KBM-7 (cell line): ENCODE measurements at regions not wholly inside any gene's neighbourhood (a gene's known extent, or its start where the extent isn't known, plus 50 kb on each side); places are given as distances from the start of the nearest gene placed in this dataset.

Source experiments
- DNase-seq: peaks from one replicate; pipeline ENCODE4 v3.0.0-alpha.2; 2015
- in situ Hi-C: fragments of 300-500 bp; cut with MboI; formaldehyde crosslinking; loops from 2 replicates; pipeline ENCODE4 v1.14.3; 2020; ENCODE audit warnings: low sequenced_read_pairs, low pct_unique_long_range_greater_than_20kb, mixed read lengths

GRCh38 chr19:30890033-30890432 is 459.2 kb downstream of the TSHZ3 start:
- DNase-seq: no peak
- in situ Hi-C loops: no loop called here

- in situ Hi-C loops: no loop called here
Measured at GRCh38 chr19:30888937-30889336, 460.3 kb downstream of the TSHZ3 start.

GRCh38 chr19:30887042-30887441 is 462.2 kb downstream of the TSHZ3 start:
- in situ Hi-C loops: no loop called here

More at GRCh38 chr19:30888937-30889336, 460.3 kb downstream of the TSHZ3 start:
- DNase-seq: no peak

GRCh38 chr19:30886222-30886621 is 463.0 kb downstream of the TSHZ3 start:
- in situ Hi-C loops: no loop called here

More at GRCh38 chr19:30887042-30887441, 462.2 kb downstream of the TSHZ3 start:
- no peak for DNase-seq

GRCh38 chr19:30884146-30884812 is 465.0 kb downstream of the TSHZ3 start:
- in situ Hi-C loops: no loop called here
- no peak for DNase-seq

More at GRCh38 chr19:30886222-30886621, 463.0 kb downstream of the TSHZ3 start:
- DNase-seq: no peak

- in situ Hi-C loops: no loop called here
- DNase-seq: no peak
Measured at GRCh38 chr19:30883071-30883470, 466.2 kb downstream of the TSHZ3 start.

GRCh38 chr19:30882411-30883005 is 466.7 kb downstream of the TSHZ3 start:
- in situ Hi-C loops: no loop called here
- DNase-seq: no peak

- in situ Hi-C loops: no loop called here
- no peak for DNase-seq
Measured at GRCh38 chr19:30881930-30882329, 467.3 kb downstream of the TSHZ3 start.

- in situ Hi-C loops: no loop called here
- DNase-seq: no peak
Measured at GRCh38 chr19:30881281-30881680, 468.0 kb downstream of the TSHZ3 start.

GRCh38 chr19:30880551-30880950 is 468.7 kb downstream of the TSHZ3 start:
- DNase-seq: no peak
- in situ Hi-C loops: no loop called here

GRCh38 chr19:30880151-30880550 is 469.1 kb downstream of the TSHZ3 start:
- in situ Hi-C loops: no loop called here
- DNase-seq: no peak

- in situ Hi-C loops: no loop called here
Measured at GRCh38 chr19:30879736-30880135, 469.5 kb downstream of the TSHZ3 start.

GRCh38 chr19:30879225-30879624 is 470.0 kb downstream of the TSHZ3 start:
- in situ Hi-C loops: no loop called here

More at GRCh38 chr19:30879736-30880135, 469.5 kb downstream of the TSHZ3 start:
- no peak for DNase-seq

GRCh38 chr19:30878495-30878894 is 470.7 kb downstream of the TSHZ3 start:
- in situ Hi-C loops: no loop called here
- DNase-seq: no peak

More at GRCh38 chr19:30879225-30879624, 470.0 kb downstream of the TSHZ3 start:
- DNase-seq: no peak

GRCh38 chr19:30877661-30878113 is 471.5 kb downstream of the TSHZ3 start:
- DNase-seq: no peak
- in situ Hi-C loops: no loop called here

GRCh38 chr19:30873691-30874090 is 475.5 kb downstream of the TSHZ3 start:
- in situ Hi-C loops: no loop called here

GRCh38 chr19:30873003-30873402 is 476.2 kb downstream of the TSHZ3 start:
- no peak for DNase-seq
- in situ Hi-C loops: no loop called here

More at GRCh38 chr19:30873691-30874090, 475.5 kb downstream of the TSHZ3 start:
- no peak for DNase-seq

GRCh38 chr19:30871979-30872378 is 477.3 kb downstream of the TSHZ3 start:
- no peak for DNase-seq
- in situ Hi-C loops: no loop called here

GRCh38 chr19:30870876-30871275 is 478.4 kb downstream of the TSHZ3 start:
- DNase-seq: no peak
- in situ Hi-C loops: no loop called here

- no peak for DNase-seq
- in situ Hi-C loops: no loop called here
Measured at GRCh38 chr19:30865511-30865910, 483.7 kb downstream of the TSHZ3 start.
